Suprapubic skin (tissue), 4 donors: ENCODE measurements at regions not wholly inside any gene's neighbourhood (a gene's known extent, or its start where the extent isn't known, plus 50 kb on each side); places are given as distances from the start of the nearest gene placed in this dataset.
"Not testable (repeated sequence)": the region's sequence is repeated elsewhere in the genome, so short reads cannot be mapped to it uniquely, and the experiment has no call there.

Experiments used
- DNase-seq, 2 donors: peaks; one replicate each; pipeline ENCODE4 v3.0.0-alpha.2; 2019; ENCODE audit warnings: low spot score in 2 of 2
- H3K27ac ChIP-seq: fragments of 200-600 bp; sonication (generic); one replicate; pipeline ENCODE4 v1.5.1; 2019
- H3K27me3 ChIP-seq: fragments of 200-600 bp; sonication (generic); one replicate; pipeline ENCODE4 v1.5.1; 2019
- H3K36me3 ChIP-seq: fragments of 200-600 bp; sonication (generic); one replicate; pipeline ENCODE4 v1.5.1; 2019
- H3K4me1 ChIP-seq: fragments of 200-600 bp; sonication (generic); one replicate; pipeline ENCODE4 v1.5.1; 2019
- H3K4me3 ChIP-seq: fragments of 200-600 bp; sonication (generic); one replicate; pipeline ENCODE4 v1.5.1; 2019; ENCODE audit warnings: mild to moderate bottlenecking
- H3K9me3 ChIP-seq: fragments of 200-600 bp; sonication (generic); one replicate; pipeline ENCODE4 v1.5.1; 2019
- CTCF ChIP-seq, 2 donors: fragments of 200-600 bp in 1 of 2; fragments of 450-650 bp in 1 of 2; sonication (generic) in 1 of 2; IDR thresholded peaks; one replicate each; pipeline ENCODE4 v1.5.1; 2016 to 2019; ENCODE audit warnings: antibody characterized with exemption in 2 of 2, mild to moderate bottlenecking in 1 of 2, moderate library complexity in 1 of 2
- EP300 ChIP-seq: sonication (generic); formaldehyde crosslinking; IDR thresholded peaks from one replicate; pipeline ENCODE4 v1.6.1; 2017; ENCODE audit warnings: antibody characterized with exemption
- POLR2A ChIP-seq, 2 donors: fragments of 450-650 bp; IDR thresholded peaks; one replicate each; pipeline ENCODE4 v1.6.1; 2017; ENCODE audit warnings: antibody characterized with exemption in 2 of 2, mild to moderate bottlenecking in 2 of 2, moderate library complexity in 2 of 2
- POLR2AphosphoS5 ChIP-seq, 3 donors: sonication (generic); formaldehyde crosslinking; IDR thresholded peaks; one replicate each; pipeline ENCODE4 v1.6.1; 2017; ENCODE audit warnings: antibody characterized with exemption in 3 of 3
- WGBS: methylation state at CpG from one replicate; pipeline ENCODE4 v1.1.5; 2018; 5-methylcytosine and 5-hydroxymethylcytosine counted together

GRCh38 chr12:92395322-92395721 lies 249.7 kb upstream of the BTG1 start:
- Histone ChIP-seq H3K4me3 (no peak overlapping the region), H3K4me1 (peaks cover 22% of the 10 kb centered on the region), H3K27me3 (no peaks in the 10 kb centered on the region), H3K36me3 (no peaks in the 10 kb centered on the region), H3K9me3 (no peaks in the 10 kb centered on the region), H3K27ac (no peak overlapping the region)
- 96% methylated on average over 2 of the region's 2 CpGs for WGBS
- no peak for TF ChIP-seq POLR2AphosphoS5 (IDR thresholded peaks at IDR 0.05)
- no peak for TF ChIP-seq CTCF (IDR thresholded peaks at IDR 0.05)
- no peak for DNase-seq

DNA sequence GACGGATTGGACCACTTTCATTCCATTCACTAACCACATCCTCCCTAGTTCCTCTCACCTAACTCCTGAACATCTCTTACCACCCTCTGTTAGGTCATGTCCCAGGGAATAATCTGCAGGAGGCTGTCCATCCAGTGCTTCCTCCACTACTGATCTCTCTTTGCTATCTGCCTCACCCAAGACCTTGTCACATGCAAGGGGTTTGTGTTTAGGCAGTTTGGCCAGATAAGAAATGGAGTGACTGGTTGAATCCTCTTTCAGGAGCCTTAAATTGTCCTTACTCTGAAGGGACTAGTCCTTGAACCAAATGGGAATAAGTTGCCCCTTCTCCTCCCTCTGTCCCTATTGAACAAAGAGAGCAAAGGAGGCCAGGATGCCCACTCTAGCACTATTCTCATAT lies 249.2 kb upstream of the BTG1 start:
- WGBS: 95% methylated on average over 1 of the region's 1 CpG
- Histone ChIP-seq H3K4me1 (peaks cover 22% of the 10 kb centered on the region), H3K27me3 (no peaks in the 10 kb centered on the region), H3K4me3 (no peak overlapping the region), H3K27ac (no peak overlapping the region), H3K36me3 (no peaks in the 10 kb centered on the region), H3K9me3 (no peaks in the 10 kb centered on the region)
- DNase-seq: no peak
- TF ChIP-seq CTCF (IDR thresholded peaks at IDR 0.05) (no peak), POLR2A (IDR thresholded peaks at IDR 0.05) (no peak), EP300 (no peak), POLR2AphosphoS5 (IDR thresholded peaks at IDR 0.05) (no peak)

DNA sequence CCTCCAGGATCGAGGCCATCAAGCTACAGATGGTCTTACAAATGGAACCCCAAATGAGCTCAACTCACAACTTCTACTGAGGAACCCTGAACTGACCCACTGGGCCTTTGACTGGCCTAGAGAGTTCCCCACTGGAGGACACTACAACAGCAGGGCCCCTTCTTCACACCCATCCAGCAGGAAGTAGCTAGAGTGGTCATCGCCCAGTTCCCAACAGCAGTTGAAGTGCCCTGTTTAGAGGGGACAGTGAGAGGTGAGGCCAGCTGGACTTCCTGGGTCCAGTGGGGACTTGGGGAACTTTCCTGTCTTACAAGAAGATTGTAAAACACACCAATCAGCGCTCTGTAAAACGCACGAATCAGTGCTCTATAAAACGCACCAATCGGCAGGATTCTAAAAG lies 247.9 kb upstream of the BTG1 start:
- no peak for DNase-seq
- H3K27me3 ChIP-seq: no peaks in the 10 kb centered on the region
- H3K36me3 ChIP-seq: no peaks in the 10 kb centered on the region
- TF ChIP-seq POLR2A (IDR thresholded peaks at IDR 0.05) (no peak), CTCF (IDR thresholded peaks at IDR 0.05) (no peak), POLR2AphosphoS5 (IDR thresholded peaks at IDR 0.05) (no peak), EP300 (no peak)
- 98% methylated on average over 7 of the region's 7 CpGs for WGBS
- H3K4me3 ChIP-seq: no peak overlapping the region
- peaks cover 16% of the 10 kb centered on the region for H3K4me1 ChIP-seq
- H3K9me3 ChIP-seq: no peaks in the 10 kb centered on the region
- no peak overlapping the region for H3K27ac ChIP-seq

DNA sequence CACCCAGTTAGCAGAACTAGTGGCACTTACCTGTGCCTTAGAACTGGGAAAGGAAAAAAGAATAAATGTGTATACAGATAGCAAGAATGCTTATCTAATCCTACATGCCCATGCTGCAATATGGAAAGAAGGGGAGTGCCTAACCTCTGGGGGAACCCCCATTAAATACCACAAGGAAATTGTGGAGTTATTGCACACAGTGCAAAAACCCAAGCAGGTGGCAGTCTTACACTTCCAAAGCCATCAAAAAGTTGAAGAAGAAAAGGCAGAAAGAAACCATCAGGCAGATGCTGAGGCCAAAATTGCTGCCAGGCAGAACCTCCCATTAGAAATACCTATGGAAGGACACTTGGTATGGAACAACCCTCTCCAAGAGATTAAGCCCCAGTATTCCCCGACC lies 246.1 kb upstream of the BTG1 start:
- H3K36me3 ChIP-seq, H3K9me3 ChIP-seq, DNase-seq, H3K4me3 ChIP-seq, H3K4me1 ChIP-seq, H3K27ac ChIP-seq, H3K27me3 ChIP-seq: not testable (repeated sequence)
- 95% methylated on average over 1 of the region's 1 CpG for WGBS

- Histone ChIP-seq H3K27ac (no peak overlapping the region), H3K4me3 (no peak overlapping the region), H3K4me1 (no peaks in the 10 kb centered on the region), H3K9me3 (no peaks in the 10 kb centered on the region), H3K27me3 (no peaks in the 10 kb centered on the region), H3K36me3 (no peaks in the 10 kb centered on the region)
- no peak for TF ChIP-seq POLR2AphosphoS5 (IDR thresholded peaks at IDR 0.05)
- TF ChIP-seq POLR2A (IDR thresholded peaks at IDR 0.05): no peak
- TF ChIP-seq EP300: no peak
- TF ChIP-seq CTCF (IDR thresholded peaks at IDR 0.05): no peak
- DNase-seq: no peak
- 65% methylated on average over 3 of the region's 3 CpGs for WGBS
Observed at GRCh38 chr12:92389466-92389865, 243.8 kb upstream of the BTG1 start.

GRCh38 chr12:92385296-92385695 lies 239.7 kb upstream of the BTG1 start:
- no peak for DNase-seq
- Histone ChIP-seq H3K36me3 (no peaks in the 10 kb centered on the region), H3K27me3 (no peaks in the 10 kb centered on the region), H3K27ac (no peak overlapping the region), H3K9me3 (no peaks in the 10 kb centered on the region), H3K4me1 (no peaks in the 10 kb centered on the region), H3K4me3 (no peak overlapping the region)
- WGBS: 85% methylated on average over 2 of the region's 2 CpGs
- TF ChIP-seq CTCF (IDR thresholded peaks at IDR 0.05) (no peak), EP300 (no peak), POLR2A (IDR thresholded peaks at IDR 0.05) (no peak), POLR2AphosphoS5 (IDR thresholded peaks at IDR 0.05) (no peak)
